ENCODE measurements at regions not wholly inside any gene's neighbourhood (a gene's known extent, or its start where the extent isn't known, plus 50 kb on each side); places are given as distances from the start of the nearest gene placed in this dataset.
A peak's percentile ranks its signal among the peaks of the same experiment; 100 is the strongest.

DNA sequence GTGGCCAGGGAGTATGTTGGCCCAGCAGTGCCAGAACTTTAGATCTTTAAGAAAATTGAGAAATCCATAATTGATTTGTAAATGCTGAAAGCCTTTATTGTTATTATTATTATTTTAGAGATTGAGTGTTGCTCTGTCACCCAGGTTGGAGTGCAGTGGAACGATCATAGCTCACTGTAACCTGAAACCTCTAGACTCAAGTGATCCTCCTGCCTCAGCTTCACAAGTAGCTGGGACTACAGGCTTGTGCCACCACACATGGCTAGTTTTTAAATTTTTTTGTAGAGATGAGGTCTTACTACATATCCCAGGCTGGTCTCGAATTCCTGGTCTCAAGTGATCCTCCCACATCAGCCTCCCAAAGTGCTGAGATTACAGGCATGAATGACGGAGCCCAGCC lies 143.2 kb upstream of the CCDC68 start:
- Mint-ChIP-seq H3K9me3 (ENCODE audit: low read depth, unreplicated experiment) (peaks cover 6% of the 10 kb centered on the region), H3K4me1 (ENCODE audit: low read depth, unreplicated experiment) (peaks cover 47% of the 10 kb centered on the region), H3K4me3 (ENCODE audit: low read depth, unreplicated experiment) (no peak overlapping the region), H3K36me3 (ENCODE audit: insufficient read depth, unreplicated experiment) (peaks cover 20% of the 10 kb centered on the region), H3K27ac (ENCODE audit: unreplicated experiment) (peak overlapping the region; percentile 86), H3K27me3 (ENCODE audit: unreplicated experiment) (no peaks in the 10 kb centered on the region)
- no peak for DNase-seq
- intact Hi-C loops (cut with micrococcal nuclease; ENCODE audit: unreplicated experiment), result no loop called here
- TF ChIP-seq, protein P1, sequence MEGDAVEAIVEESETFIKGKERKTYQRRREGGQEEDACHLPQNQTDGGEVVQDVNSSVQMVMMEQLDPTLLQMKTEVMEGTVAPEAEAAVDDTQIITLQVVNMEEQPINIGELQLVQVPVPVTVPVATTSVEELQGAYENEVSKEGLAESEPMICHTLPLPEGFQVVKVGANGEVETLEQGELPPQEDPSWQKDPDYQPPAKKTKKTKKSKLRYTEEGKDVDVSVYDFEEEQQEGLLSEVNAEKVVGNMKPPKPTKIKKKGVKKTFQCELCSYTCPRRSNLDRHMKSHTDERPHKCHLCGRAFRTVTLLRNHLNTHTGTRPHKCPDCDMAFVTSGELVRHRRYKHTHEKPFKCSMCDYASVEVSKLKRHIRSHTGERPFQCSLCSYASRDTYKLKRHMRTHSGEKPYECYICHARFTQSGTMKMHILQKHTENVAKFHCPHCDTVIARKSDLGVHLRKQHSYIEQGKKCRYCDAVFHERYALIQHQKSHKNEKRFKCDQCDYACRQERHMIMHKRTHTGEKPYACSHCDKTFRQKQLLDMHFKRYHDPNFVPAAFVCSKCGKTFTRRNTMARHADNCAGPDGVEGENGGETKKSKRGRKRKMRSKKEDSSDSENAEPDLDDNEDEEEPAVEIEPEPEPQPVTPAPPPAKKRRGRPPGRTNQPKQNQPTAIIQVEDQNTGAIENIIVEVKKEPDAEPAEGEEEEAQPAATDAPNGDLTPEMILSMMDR (IDR thresholded peaks at IDR 0.05; ENCODE audit: unreplicated experiment), result no peak
- no TSS peak for BruUV-seq (replicated peaks)
- CTCF ChIA-PET, result no interaction called here

DNA sequence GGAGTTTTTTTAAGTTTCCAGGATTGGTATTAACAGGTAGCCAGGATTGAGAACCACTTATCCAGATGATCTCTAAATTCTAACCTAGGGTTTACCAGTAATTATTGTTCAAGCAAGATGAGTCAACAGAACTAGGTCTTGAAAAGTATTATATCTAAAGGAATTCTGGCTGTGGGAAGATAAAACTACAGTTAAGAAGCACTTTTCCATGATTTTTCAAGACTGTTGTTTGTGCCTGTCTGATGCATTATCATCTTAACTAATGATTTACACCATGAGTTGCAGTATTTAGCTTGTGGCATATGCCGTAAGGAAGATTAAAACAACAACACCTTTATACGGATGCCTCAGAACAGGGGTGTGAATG lies 142.2 kb upstream of the CCDC68 start:
- H3K27ac Mint-ChIP-seq (ENCODE audit: unreplicated experiment), result peak overlapping the region; percentile 86
- peaks cover 6% of the 10 kb centered on the region for H3K9me3 Mint-ChIP-seq (ENCODE audit: low read depth, unreplicated experiment)
- intact Hi-C loops (cut with micrococcal nuclease; ENCODE audit: unreplicated experiment), result loop anchor here (2.0 kb wide), 2 partner anchors 89 to 127 kb away; no protein-coding TSS in a partner anchor
- no peak for DNase-seq
- H3K4me1 Mint-ChIP-seq (ENCODE audit: low read depth, unreplicated experiment), result peaks cover 56% of the 10 kb centered on the region
- TF ChIP-seq, protein P1 (IDR thresholded peaks at IDR 0.05; ENCODE audit: unreplicated experiment), result no peak
- peak overlapping the region; percentile 53 for H3K4me3 Mint-ChIP-seq (ENCODE audit: low read depth, unreplicated experiment)
- BruUV-seq (replicated peaks), result no TSS peak
- peaks cover 20% of the 10 kb centered on the region for H3K36me3 Mint-ChIP-seq (ENCODE audit: insufficient read depth, unreplicated experiment)
- CTCF ChIA-PET, result interaction anchor here (1.0 to 1.6 kb wide), 2 partner anchors 70 to 94 kb away, joined by 4 read pairs; no protein-coding TSS in a partner anchor
- no peaks in the 10 kb centered on the region for H3K27me3 Mint-ChIP-seq (ENCODE audit: unreplicated experiment)

DNA sequence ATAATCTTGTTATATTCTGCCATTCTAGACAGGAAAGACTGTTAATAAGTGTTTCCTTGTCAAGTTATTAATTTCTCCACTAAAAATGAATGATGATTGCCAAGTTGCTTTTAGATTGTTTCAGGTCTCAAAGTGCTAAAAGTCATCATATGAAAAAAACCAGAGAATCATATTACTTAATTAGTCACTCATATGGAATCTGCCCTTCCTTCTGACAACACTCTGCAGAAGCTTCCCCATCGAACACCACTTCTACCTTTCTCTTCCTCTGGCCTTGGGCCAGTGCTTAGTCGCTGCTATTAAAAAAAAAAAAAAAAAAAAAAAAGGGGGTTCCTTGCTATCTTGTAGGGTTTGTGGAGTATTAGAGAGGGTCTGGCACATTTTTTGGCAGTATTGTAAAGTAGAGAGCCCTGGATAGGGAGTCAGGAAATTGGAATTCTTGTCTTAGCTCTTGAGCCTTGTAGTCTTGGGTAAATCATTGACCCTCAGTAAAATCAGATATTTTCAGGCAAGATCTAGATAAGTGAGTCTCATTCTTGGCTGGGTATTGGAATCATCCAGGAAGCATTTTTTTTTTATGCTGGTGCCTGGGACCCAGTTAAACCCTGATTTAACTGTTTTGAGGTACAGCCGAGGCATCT lies 141.7 kb upstream of the CCDC68 start:
- DNase-seq, result peak; percentile 36
- no TSS peak for BruUV-seq (replicated peaks)
- Mint-ChIP-seq H3K4me3 (ENCODE audit: low read depth, unreplicated experiment) (peak overlapping the region; percentile 53), H3K27me3 (ENCODE audit: unreplicated experiment) (no peaks in the 10 kb centered on the region), H3K9me3 (ENCODE audit: low read depth, unreplicated experiment) (peaks cover 6% of the 10 kb centered on the region), H3K27ac (ENCODE audit: unreplicated experiment) (peak overlapping the region; percentile 86), H3K4me1 (ENCODE audit: low read depth, unreplicated experiment) (peaks cover 60% of the 10 kb centered on the region), H3K36me3 (ENCODE audit: insufficient read depth, unreplicated experiment) (peaks cover 20% of the 10 kb centered on the region)
- intact Hi-C loops (cut with micrococcal nuclease; ENCODE audit: unreplicated experiment), result loop anchor here (2.0 kb wide), 2 partner anchors 88 to 128 kb away; no protein-coding TSS in a partner anchor
- TF ChIP-seq, protein P1 (IDR thresholded peaks at IDR 0.05; ENCODE audit: unreplicated experiment), result no peak
- CTCF ChIA-PET, result interaction anchor here (0.6 to 1.6 kb wide), 8 partner anchors 11 to 590 kb away, joined by 3 to 6 read pairs (median 4); no protein-coding TSS in a partner anchor

DNA sequence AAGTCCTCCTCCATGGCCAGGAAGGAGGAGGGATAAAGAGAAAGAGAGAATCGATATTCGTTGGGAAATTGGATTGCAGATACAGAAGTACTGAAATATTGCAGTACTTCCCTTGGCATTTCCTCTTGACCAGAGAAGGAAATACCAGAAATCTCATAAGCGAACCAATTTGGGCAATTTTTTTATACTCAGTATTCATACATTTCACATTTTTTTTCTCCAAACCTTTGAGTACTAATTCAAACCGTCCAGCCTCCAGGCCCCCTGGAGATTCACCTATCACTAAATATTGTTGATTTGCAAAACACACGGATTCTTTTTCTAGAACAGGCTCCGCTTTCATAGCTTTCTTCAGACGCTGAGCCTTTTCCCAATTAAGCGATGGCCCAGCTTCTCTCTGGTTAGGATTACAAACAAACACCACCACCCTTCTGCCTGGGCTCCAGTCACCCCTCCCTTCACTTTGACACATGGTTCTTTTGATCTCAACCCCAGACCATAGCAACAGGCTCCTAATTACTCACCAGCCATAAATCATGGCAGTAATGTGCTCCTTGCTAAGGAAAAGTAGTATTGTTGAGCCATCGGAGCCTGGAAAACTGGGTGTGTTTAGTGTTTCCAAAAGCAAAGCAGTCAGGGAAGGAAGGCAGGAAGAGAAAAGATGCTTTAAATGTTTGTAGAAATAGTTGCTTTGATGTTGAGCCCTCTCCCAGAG lies 138.4 kb upstream of the CCDC68 start:
- Mint-ChIP-seq H3K27me3 (ENCODE audit: unreplicated experiment) (no peaks in the 10 kb centered on the region), H3K27ac (ENCODE audit: unreplicated experiment) (no peak overlapping the region), H3K4me1 (ENCODE audit: low read depth, unreplicated experiment) (peaks cover 59% of the 10 kb centered on the region), H3K4me3 (ENCODE audit: low read depth, unreplicated experiment) (no peak overlapping the region), H3K36me3 (ENCODE audit: insufficient read depth, unreplicated experiment) (peaks cover 15% of the 10 kb centered on the region), H3K9me3 (ENCODE audit: low read depth, unreplicated experiment) (no peaks in the 10 kb centered on the region)
- BruUV-seq (replicated peaks), result no TSS peak
- intact Hi-C loops (cut with micrococcal nuclease; ENCODE audit: unreplicated experiment), result no loop called here
- TF ChIP-seq, protein P1 (IDR thresholded peaks at IDR 0.05; ENCODE audit: unreplicated experiment), result no peak
- no peak for DNase-seq
- CTCF ChIA-PET, result interaction anchor here (0.9 kb wide), 1 partner anchor 131 kb away, joined by 3 read pairs; no protein-coding TSS in a partner anchor

All from Calu3 (cell line).